ENCODE measurements at regions not wholly inside any gene's neighbourhood (a gene's known extent, or its start where the extent isn't known, plus 50 kb on each side); places are given as distances from the start of the nearest gene placed in this dataset.
"Not testable (repeated sequence)": the region's sequence is repeated elsewhere in the genome, so short reads cannot be mapped to it uniquely, and the experiment has no call there.

- H3K36me3 ChIP-seq (ENCODE audit: low read depth, missing control alignments): no peaks in the 10 kb centered on the region
- no peak overlapping the region for H3K4me3 ChIP-seq
- H3K27me3 ChIP-seq: no peaks in the 10 kb centered on the region
- intact Hi-C loops (cut with DNase I; ENCODE audit: low total_unique reads): no loop called here
- no peaks in the 10 kb centered on the region for H3K9me3 ChIP-seq
- TF ChIP-seq, protein P1, sequence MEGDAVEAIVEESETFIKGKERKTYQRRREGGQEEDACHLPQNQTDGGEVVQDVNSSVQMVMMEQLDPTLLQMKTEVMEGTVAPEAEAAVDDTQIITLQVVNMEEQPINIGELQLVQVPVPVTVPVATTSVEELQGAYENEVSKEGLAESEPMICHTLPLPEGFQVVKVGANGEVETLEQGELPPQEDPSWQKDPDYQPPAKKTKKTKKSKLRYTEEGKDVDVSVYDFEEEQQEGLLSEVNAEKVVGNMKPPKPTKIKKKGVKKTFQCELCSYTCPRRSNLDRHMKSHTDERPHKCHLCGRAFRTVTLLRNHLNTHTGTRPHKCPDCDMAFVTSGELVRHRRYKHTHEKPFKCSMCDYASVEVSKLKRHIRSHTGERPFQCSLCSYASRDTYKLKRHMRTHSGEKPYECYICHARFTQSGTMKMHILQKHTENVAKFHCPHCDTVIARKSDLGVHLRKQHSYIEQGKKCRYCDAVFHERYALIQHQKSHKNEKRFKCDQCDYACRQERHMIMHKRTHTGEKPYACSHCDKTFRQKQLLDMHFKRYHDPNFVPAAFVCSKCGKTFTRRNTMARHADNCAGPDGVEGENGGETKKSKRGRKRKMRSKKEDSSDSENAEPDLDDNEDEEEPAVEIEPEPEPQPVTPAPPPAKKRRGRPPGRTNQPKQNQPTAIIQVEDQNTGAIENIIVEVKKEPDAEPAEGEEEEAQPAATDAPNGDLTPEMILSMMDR (IDR thresholded peaks at IDR 0.05): no peak
- no peak for TF ChIP-seq POLR2A (IDR thresholded peaks at IDR 0.05)
- H3K27ac ChIP-seq: no peak overlapping the region
- H3K4me1 ChIP-seq: no peaks in the 10 kb centered on the region
- no peak for DNase-seq
These were observed 92.8 kb upstream of the EPB41L4A start for GRCh38 chr5:112511920-112512319.

DNA sequence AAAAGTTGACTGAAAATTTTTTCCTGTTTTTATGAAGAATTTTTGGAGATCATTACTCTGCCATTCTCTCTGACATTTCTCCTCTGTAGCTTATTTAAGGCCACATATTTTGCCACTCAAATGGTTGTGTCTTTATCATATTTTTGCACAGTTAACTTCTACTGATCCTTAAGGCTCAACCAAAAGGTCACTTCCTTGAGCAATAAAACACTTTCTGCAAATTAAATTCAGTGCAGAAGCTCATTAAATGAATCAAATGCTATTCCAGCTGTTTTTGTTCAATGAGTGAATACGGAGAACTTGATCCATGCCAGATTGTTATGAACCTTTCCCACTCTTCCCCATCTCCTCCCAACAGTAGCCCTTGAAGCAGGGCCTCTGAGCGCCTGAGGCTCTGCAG lies 93.8 kb upstream of the EPB41L4A start:
- Histone ChIP-seq H3K27me3 (no peaks in the 10 kb centered on the region), H3K4me3 (no peak overlapping the region), H3K36me3 (ENCODE audit: low read depth, missing control alignments) (no peaks in the 10 kb centered on the region), H3K9me3 (no peaks in the 10 kb centered on the region), H3K27ac (no peak overlapping the region), H3K4me1 (no peaks in the 10 kb centered on the region)
- TF ChIP-seq POLR2A (IDR thresholded peaks at IDR 0.05): no peak
- TF ChIP-seq, protein P1 (IDR thresholded peaks at IDR 0.05): no peak
- DNase-seq: no peak
- 22 to 43% methylated on average over 2 of the region's 2 CpGs for WGBS, 2 donors
- intact Hi-C loops (cut with DNase I; ENCODE audit: low total_unique reads): no loop called here

- WGBS, 2 donors: 48 to 63% methylated on average over 2 of the region's 2 CpGs
- no peaks in the 10 kb centered on the region for H3K36me3 ChIP-seq (ENCODE audit: low read depth, missing control alignments)
- no peaks in the 10 kb centered on the region for H3K9me3 ChIP-seq
- H3K27ac ChIP-seq: no peak overlapping the region
- no peaks in the 10 kb centered on the region for H3K27me3 ChIP-seq
- TF ChIP-seq POLR2A (IDR thresholded peaks at IDR 0.05): no peak
- DNase-seq: no peak
- no peak overlapping the region for H3K4me3 ChIP-seq
- intact Hi-C loops (cut with DNase I; ENCODE audit: low total_unique reads): no loop called here
- no peaks in the 10 kb centered on the region for H3K4me1 ChIP-seq
These were observed 95.0 kb upstream of the EPB41L4A start for GRCh38 chr5:112514111-112514510.

GRCh38 chr5:112520474-112520873 lies 101.4 kb upstream of the EPB41L4A start:
- H3K36me3 ChIP-seq (ENCODE audit: low read depth, missing control alignments); H3K4me1 ChIP-seq; H3K27ac ChIP-seq; intact Hi-C loops (cut with DNase I; ENCODE audit: low total_unique reads); H3K4me3 ChIP-seq; H3K9me3 ChIP-seq; H3K27me3 ChIP-seq; DNase-seq: not testable (repeated sequence)
- 56 to 76% methylated on average over 1 of the region's 1 CpG for WGBS, 2 donors

GRCh38 chr5:112522891-112523673 lies 104.0 kb upstream of the EPB41L4A start:
- WGBS, 2 donors: 84 to 90% methylated on average over 6 to 9 of the region's 9 CpGs
- DNase-seq; H3K36me3 ChIP-seq (ENCODE audit: low read depth, missing control alignments); H3K27ac ChIP-seq; H3K4me1 ChIP-seq; H3K27me3 ChIP-seq; H3K4me3 ChIP-seq; intact Hi-C loops (cut with DNase I; ENCODE audit: low total_unique reads); H3K9me3 ChIP-seq: not testable (repeated sequence)

DNA sequence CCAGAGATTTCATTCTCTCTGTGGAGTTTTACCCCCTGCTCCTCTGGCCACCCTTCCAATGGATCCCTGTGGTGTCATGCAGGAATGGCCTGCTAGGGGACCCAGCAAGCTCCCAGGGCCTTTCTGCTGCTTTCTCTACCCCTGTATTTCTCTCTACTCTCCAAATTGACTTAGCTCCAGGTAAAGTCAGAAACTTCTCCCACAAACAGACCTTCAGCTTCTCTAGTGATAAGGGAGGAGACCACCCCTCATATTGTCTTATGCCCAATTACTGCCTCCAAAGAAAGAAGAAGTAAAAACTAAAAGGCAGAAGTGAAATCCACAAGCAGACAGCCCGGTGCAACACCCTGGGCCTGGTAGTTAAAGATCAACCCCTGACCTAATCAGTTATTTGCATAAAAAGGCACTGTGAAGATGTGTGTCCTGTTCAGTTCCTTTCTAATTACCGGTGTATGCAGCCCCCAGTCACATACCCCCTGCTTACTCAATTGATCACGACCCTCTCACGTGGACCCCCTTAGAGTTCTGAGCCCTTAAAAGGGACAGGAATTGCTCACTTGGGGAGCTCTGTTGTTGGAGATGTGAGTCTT lies 104.7 kb upstream of the EPB41L4A start:
- H3K9me3 ChIP-seq; H3K36me3 ChIP-seq (ENCODE audit: low read depth, missing control alignments); H3K4me3 ChIP-seq; intact Hi-C loops (cut with DNase I; ENCODE audit: low total_unique reads); H3K27ac ChIP-seq; DNase-seq; H3K27me3 ChIP-seq; H3K4me1 ChIP-seq: not testable (repeated sequence)
- WGBS, 2 donors: 77 to 79% methylated on average over 4 of the region's 4 CpGs

GRCh38 chr5:112525217-112525616 lies 106.1 kb upstream of the EPB41L4A start:
- Histone ChIP-seq H3K4me3 (no peak overlapping the region), H3K36me3 (ENCODE audit: low read depth, missing control alignments) (no peaks in the 10 kb centered on the region), H3K4me1 (no peaks in the 10 kb centered on the region), H3K9me3 (no peaks in the 10 kb centered on the region), H3K27me3 (no peaks in the 10 kb centered on the region), H3K27ac (no peak overlapping the region)
- 84 to 94% methylated on average over 6 of the region's 6 CpGs for WGBS, 2 donors
- no peak for DNase-seq
- intact Hi-C loops (cut with DNase I; ENCODE audit: low total_unique reads): no loop called here
- TF ChIP-seq, protein P1 (IDR thresholded peaks at IDR 0.05): no peak
- no peak for TF ChIP-seq POLR2A (IDR thresholded peaks at IDR 0.05)
